ENCODE measurements at regions not wholly inside any gene's neighbourhood (a gene's known extent, or its start where the extent isn't known, plus 50 kb on each side); places are given as distances from the start of the nearest gene placed in this dataset.

DNA sequence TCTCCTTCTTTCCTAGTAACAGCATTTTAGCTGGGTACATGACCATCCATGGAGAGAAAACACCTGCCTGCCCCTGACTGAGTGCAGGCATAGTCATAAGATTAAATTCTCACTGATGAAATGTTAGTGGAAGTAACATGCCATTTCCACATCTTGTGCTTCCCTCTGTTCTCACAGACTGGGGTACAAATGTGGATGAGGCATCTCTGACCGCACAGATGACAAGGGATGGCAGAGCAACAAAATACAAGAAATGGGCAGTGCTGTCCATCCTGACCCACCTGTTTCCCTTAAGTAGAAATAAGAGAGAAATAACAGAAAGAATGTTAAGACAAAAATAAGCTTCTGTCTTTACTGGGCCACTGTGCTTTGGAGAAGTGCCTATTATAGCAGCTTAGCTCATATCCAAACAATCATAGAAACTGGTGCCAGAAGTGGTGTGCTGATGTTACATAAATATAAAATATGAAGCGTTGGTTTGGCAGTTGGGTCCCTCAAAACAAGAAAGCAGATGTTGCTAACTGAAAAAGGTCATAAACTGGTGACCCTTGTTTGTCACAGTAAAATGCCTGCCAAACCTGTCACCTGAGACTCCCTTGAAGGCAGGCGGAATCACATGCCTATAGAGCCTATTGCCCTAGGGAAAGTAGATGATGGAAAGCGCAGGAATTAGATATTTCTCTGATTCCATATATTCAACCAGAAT is 72.4 kb upstream of the CCDC150 start:
- 45 to 54% methylated on average over 4 of the region's 4 CpGs for WGBS, 2 donors
- Histone ChIP-seq H3K36me3 (ENCODE audit: control insufficient read depth in 1 of 2, insufficient read depth in 2 of 2, low read length in 1 of 2) (no peaks in the 10 kb centered on the region), H3K4me3 (ENCODE audit: low read length in 2 of 2) (no peak overlapping the region), H3K27ac (ENCODE audit: low read depth in 1 of 2, low read length in 2 of 2) (peak overlapping the region in 1 of 2 donors; percentile 86), H3K4me1 (ENCODE audit: control insufficient read depth in 1 of 2, insufficient read depth in 2 of 2, low read length in 2 of 2) (no peaks in the 10 kb centered on the region), H3K9me3 (ENCODE audit: control insufficient read depth, low read length) (no peaks in the 10 kb centered on the region), H3K27me3 (ENCODE audit: control insufficient read depth in 1 of 2, insufficient read depth in 2 of 2, low read length in 1 of 2) (no peaks in the 10 kb centered on the region)
- intact Hi-C loops (cut with DNase I), result no loop called here
- ATAC-seq (ENCODE audit: low FRiP score) (no peak), DNase-seq (no peak)

DNA sequence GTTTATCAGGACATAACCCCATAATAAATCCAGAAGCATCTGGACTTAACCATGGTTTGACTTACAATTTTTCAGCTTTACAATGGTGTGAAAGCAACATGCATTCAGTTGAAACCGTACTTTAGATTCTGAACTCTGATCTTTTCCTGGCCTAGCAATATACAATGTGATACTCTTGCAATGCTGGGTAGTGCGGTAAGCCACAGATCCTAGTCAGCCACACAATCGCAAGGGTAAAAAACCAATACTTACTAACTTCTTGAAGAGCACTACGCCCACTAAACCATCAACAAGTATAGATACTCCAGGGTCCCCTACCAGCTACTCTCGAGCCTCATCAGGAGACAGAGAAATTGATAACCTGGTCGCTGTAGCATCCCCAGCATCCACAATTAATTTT is 71.0 kb upstream of the CCDC150 start:
- ATAC-seq (ENCODE audit: low FRiP score), result no peak
- WGBS, 2 donors, result 98 to 99% methylated on average over 6 of the region's 6 CpGs
- Histone ChIP-seq H3K36me3 (ENCODE audit: control insufficient read depth in 1 of 2, insufficient read depth in 2 of 2, low read length in 1 of 2) (no peaks in the 10 kb centered on the region), H3K27ac (ENCODE audit: low read depth in 1 of 2, low read length in 2 of 2) (no peak overlapping the region), H3K4me3 (ENCODE audit: low read length in 2 of 2) (no peak overlapping the region), H3K27me3 (ENCODE audit: control insufficient read depth in 1 of 2, insufficient read depth in 2 of 2, low read length in 1 of 2) (no peaks in the 10 kb centered on the region), H3K9me3 (ENCODE audit: control insufficient read depth, low read length) (no peaks in the 10 kb centered on the region), H3K4me1 (ENCODE audit: control insufficient read depth in 1 of 2, insufficient read depth in 2 of 2, low read length in 2 of 2) (no peaks in the 10 kb centered on the region)
- intact Hi-C loops (cut with DNase I), result no loop called here
- no peak for DNase-seq

DNA sequence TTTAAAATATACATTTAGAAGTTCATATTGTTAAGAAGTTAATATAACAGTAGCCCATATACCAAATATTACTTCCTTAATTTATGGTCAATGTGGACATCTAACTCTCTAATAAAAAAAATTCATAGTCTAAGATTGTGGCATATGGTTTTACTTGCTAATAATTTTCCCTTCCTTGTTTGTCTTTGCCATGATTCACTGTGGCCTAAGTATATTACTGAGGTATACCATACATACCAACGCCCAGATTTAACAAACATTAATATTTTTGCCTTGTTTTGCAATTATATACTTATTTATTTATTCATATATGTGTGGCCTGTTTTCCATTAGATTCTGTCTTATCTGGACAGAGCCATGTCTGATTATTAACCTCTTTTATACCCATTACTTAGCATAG is 54.6 kb upstream of the CCDC150 start:
- no peaks in the 10 kb centered on the region for H3K36me3 ChIP-seq (ENCODE audit: control insufficient read depth in 1 of 2, insufficient read depth in 2 of 2, low read length in 1 of 2)
- no peak overlapping the region for H3K27ac ChIP-seq (ENCODE audit: low read depth in 1 of 2, low read length in 2 of 2)
- H3K4me1 ChIP-seq (ENCODE audit: control insufficient read depth in 1 of 2, insufficient read depth in 2 of 2, low read length in 2 of 2), result no peaks in the 10 kb centered on the region
- intact Hi-C loops (cut with DNase I), result no loop called here
- WGBS, 2 donors, result 90 to 97% methylated on average over 1 of the region's 1 CpG
- no peak overlapping the region for H3K4me3 ChIP-seq (ENCODE audit: low read length in 2 of 2)
- no peak for DNase-seq
- H3K9me3 ChIP-seq (ENCODE audit: control insufficient read depth, low read length), result no peaks in the 10 kb centered on the region
- no peak for ATAC-seq (ENCODE audit: low FRiP score)
- H3K27me3 ChIP-seq (ENCODE audit: control insufficient read depth in 1 of 2, insufficient read depth in 2 of 2, low read length in 1 of 2), result no peaks in the 10 kb centered on the region

DNA sequence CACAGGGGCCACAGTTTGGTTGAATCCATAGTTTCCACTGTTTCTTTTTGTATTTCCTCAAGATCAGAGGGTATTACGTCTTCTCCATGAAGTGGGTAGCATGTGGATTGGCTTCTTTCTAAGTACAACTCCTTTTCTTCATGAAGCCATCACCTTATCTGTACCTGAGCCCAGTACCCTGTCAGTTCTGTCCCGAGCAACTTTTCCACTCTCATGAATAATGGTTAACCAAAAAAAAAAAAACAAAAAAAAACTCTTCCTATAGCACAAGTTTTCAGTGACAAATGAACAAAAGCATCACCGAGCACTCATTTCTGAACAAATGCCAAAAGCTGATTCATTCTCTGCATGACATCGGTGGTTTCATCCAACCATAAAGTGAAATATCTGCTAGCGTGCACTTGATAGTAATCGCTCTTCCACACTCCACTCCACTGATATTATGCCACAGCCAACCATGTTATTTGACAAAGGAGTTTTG is 53.0 kb upstream of the CCDC150 start:
- intact Hi-C loops (cut with DNase I), result no loop called here
- no peaks in the 10 kb centered on the region for H3K36me3 ChIP-seq (ENCODE audit: control insufficient read depth in 1 of 2, insufficient read depth in 2 of 2, low read length in 1 of 2)
- ATAC-seq (ENCODE audit: low FRiP score), result no peak
- 47 to 48% methylated on average over 6 of the region's 6 CpGs for whole genome bisulfite sequencing, 2 donors
- DNase-seq, result no peak
- no peaks in the 10 kb centered on the region for H3K9me3 ChIP-seq (ENCODE audit: control insufficient read depth, low read length)
- H3K27me3 ChIP-seq (ENCODE audit: control insufficient read depth in 1 of 2, insufficient read depth in 2 of 2, low read length in 1 of 2), result no peaks in the 10 kb centered on the region
- no peak overlapping the region for H3K27ac ChIP-seq (ENCODE audit: low read depth in 1 of 2, low read length in 2 of 2)
- H3K4me1 ChIP-seq (ENCODE audit: control insufficient read depth in 1 of 2, insufficient read depth in 2 of 2, low read length in 2 of 2), result peaks cover 0 to 3% of the 10 kb centered on the region in 2 donors
- H3K4me3 ChIP-seq (ENCODE audit: low read length in 2 of 2), result no peak overlapping the region

DNA sequence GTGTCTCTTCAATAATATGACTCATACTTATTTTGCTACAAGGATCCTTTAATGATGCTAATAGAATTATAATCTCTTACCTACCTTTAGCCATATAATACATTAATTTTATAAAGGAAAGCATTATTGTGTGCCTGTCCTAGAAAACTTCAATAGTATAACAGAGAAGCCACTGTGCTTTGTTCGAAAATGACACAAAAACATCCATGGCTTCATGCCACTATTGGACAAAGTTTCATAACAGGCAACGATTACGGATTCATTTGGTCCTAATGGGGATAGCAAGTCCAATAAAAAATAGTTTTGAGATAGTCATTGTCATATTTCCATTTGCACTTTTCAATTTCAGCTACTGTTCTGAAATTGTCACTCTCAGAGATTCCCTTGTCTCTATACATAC is 52.5 kb upstream of the CCDC150 start:
- Histone ChIP-seq H3K27ac (ENCODE audit: low read depth in 1 of 2, low read length in 2 of 2) (no peak overlapping the region), H3K36me3 (ENCODE audit: control insufficient read depth in 1 of 2, insufficient read depth in 2 of 2, low read length in 1 of 2) (no peaks in the 10 kb centered on the region), H3K9me3 (ENCODE audit: control insufficient read depth, low read length) (no peaks in the 10 kb centered on the region), H3K27me3 (ENCODE audit: control insufficient read depth in 1 of 2, insufficient read depth in 2 of 2, low read length in 1 of 2) (no peaks in the 10 kb centered on the region), H3K4me3 (ENCODE audit: low read length in 2 of 2) (no peak overlapping the region), H3K4me1 (ENCODE audit: control insufficient read depth in 1 of 2, insufficient read depth in 2 of 2, low read length in 2 of 2) (peaks cover 0 to 3% of the 10 kb centered on the region in 2 donors)
- no peak for ATAC-seq (ENCODE audit: low FRiP score)
- 89 to 94% methylated on average over 3 of the region's 3 CpGs for WGBS, 2 donors
- DNase-seq, result no peak
- intact Hi-C loops (cut with DNase I), result no loop called here

DNA sequence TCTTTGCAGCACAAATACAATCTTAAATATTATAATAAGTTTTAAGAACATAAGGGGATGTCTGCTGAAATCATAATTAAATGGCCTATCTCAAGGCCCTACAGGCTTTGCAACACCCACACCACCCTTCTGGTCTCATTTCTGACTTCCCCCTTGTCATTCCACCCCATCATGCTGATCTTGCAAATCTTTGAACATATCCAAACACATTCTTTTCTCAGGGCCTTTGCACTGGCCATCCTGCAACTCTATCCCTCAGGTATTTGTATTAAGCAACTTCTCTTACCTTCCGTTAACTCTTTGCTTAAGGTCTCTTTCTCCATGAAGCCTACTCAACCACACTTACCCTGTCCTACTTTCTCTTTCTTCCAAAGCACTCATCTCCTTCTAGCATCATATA is 51.8 kb upstream of the CCDC150 start:
- no peak for ATAC-seq (ENCODE audit: low FRiP score)
- H3K27me3 ChIP-seq (ENCODE audit: control insufficient read depth in 1 of 2, insufficient read depth in 2 of 2, low read length in 1 of 2), result no peaks in the 10 kb centered on the region
- H3K4me3 ChIP-seq (ENCODE audit: low read length in 2 of 2), result no peak overlapping the region
- no peak overlapping the region for H3K27ac ChIP-seq (ENCODE audit: low read depth in 1 of 2, low read length in 2 of 2)
- intact Hi-C loops (cut with DNase I), result no loop called here
- no peaks in the 10 kb centered on the region for H3K9me3 ChIP-seq (ENCODE audit: control insufficient read depth, low read length)
- H3K36me3 ChIP-seq (ENCODE audit: control insufficient read depth in 1 of 2, insufficient read depth in 2 of 2, low read length in 1 of 2), result no peaks in the 10 kb centered on the region
- no peak for DNase-seq
- 0 to 1% methylated on average over 1 of the region's 1 CpG for WGBS, 2 donors
- H3K4me1 ChIP-seq (ENCODE audit: control insufficient read depth in 1 of 2, insufficient read depth in 2 of 2, low read length in 2 of 2), result peaks cover 0 to 3% of the 10 kb centered on the region in 2 donors

DNA sequence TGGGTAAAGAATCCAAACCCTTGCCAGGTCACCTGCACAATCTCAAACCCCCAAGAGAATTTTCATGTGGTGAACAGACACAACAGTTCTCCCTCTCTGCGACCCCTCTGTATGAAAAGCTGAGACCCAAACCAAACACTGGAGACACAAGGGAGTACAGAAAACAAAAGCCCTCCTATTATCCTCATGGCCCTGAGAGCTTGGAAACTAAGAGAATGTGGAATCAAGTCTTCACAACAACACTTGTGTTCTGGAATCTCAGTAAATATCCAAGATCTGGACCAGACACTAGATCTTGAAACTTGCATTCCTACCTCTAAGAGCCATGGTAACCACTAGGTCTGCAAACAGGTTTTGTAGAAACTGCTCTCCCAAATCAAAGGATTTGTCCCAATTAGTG is 50.1 kb upstream of the CCDC150 start:
- no peak for DNase-seq

More for the DNA sequence above, 50.1 kb upstream of the CCDC150 start:
- H3K4me3 ChIP-seq (ENCODE audit: low read length in 2 of 2), result no peak overlapping the region
- intact Hi-C loops (cut with DNase I), result no loop called here
- H3K27me3 ChIP-seq (ENCODE audit: control insufficient read depth in 1 of 2, insufficient read depth in 2 of 2, low read length in 1 of 2), result no peaks in the 10 kb centered on the region
- ATAC-seq (ENCODE audit: low FRiP score), result no peak
- WGBS, 2 donors, result 93 to 95% methylated on average over 1 of the region's 1 CpG
- H3K9me3 ChIP-seq (ENCODE audit: control insufficient read depth, low read length), result no peaks in the 10 kb centered on the region
- H3K4me1 ChIP-seq (ENCODE audit: control insufficient read depth in 1 of 2, insufficient read depth in 2 of 2, low read length in 2 of 2), result peaks cover 0 to 3% of the 10 kb centered on the region in 2 donors
- no peak overlapping the region for H3K27ac ChIP-seq (ENCODE audit: low read depth in 1 of 2, low read length in 2 of 2)
- H3K36me3 ChIP-seq (ENCODE audit: control insufficient read depth in 1 of 2, insufficient read depth in 2 of 2, low read length in 1 of 2), result no peaks in the 10 kb centered on the region
